H9 (cell line): ENCODE measurements at regions not wholly inside any gene's neighbourhood (a gene's known extent, or its start where the extent isn't known, plus 50 kb on each side); places are given as distances from the start of the nearest gene placed in this dataset.

Experiments used
- DNase-seq: peaks from one replicate; pipeline ENCODE4 v3.0.0-alpha.2; 2017
- H2AFZ ChIP-seq: one replicate; pipeline ENCODE4 v1.6.1; 2013; ENCODE audit warnings: mild to moderate bottlenecking, low read length, control low read depth, moderate library complexity
- H2AK5ac ChIP-seq: 2 replicates; pipeline ENCODE4 v1.6.1; 2013; ENCODE audit warnings: low read length, control low read depth, mixed read lengths; ENCODE audit not compliant: insufficient read length
- H2BK120ac ChIP-seq: one replicate; pipeline ENCODE4 v1.6.1; 2013; ENCODE audit warnings: low read depth, mild to moderate bottlenecking, low read length, control low read depth, inconsistent platforms; ENCODE audit not compliant: poor library complexity, severe bottlenecking
- H2BK12ac ChIP-seq: 2 replicates; pipeline ENCODE4 v1.6.1; 2013; ENCODE audit warnings: low read length, control low read depth, mixed read lengths, low read depth; ENCODE audit not compliant: insufficient read length
- H2BK15ac ChIP-seq: 2 replicates; pipeline ENCODE4 v1.6.1; 2013; ENCODE audit warnings: low read depth, low read length, control low read depth
- H2BK20ac ChIP-seq: one replicate; pipeline ENCODE4 v1.6.1; 2013; ENCODE audit warnings: low read depth, mild to moderate bottlenecking, low read length, control low read depth, inconsistent platforms; ENCODE audit not compliant: poor library complexity, severe bottlenecking
- H2BK5ac ChIP-seq: 2 replicates; pipeline ENCODE4 v1.6.1; 2013; ENCODE audit warnings: low read length, control low read depth, mixed read lengths; ENCODE audit not compliant: insufficient read length
- H3K14ac ChIP-seq: 2 replicates; pipeline ENCODE4 v1.6.1; 2013; ENCODE audit warnings: low read length, control low read depth; ENCODE audit not compliant: insufficient read depth
- H3K18ac ChIP-seq: 2 replicates; pipeline ENCODE4 v1.6.1; 2013; ENCODE audit warnings: low read depth, mild to moderate bottlenecking, mixed read lengths, low read length, control low read depth; ENCODE audit not compliant: insufficient read length
- H3K23ac ChIP-seq: 2 replicates; pipeline ENCODE4 v1.6.1; 2013; ENCODE audit warnings: low read length, control low read depth, mixed read lengths, low read depth; ENCODE audit not compliant: insufficient read length
- H3K23me2 ChIP-seq: 2 replicates; pipeline ENCODE4 v1.6.1; 2013; ENCODE audit warnings: low read depth, mild to moderate bottlenecking, mixed read lengths, low read length, control low read depth; ENCODE audit not compliant: insufficient read length, poor library complexity, severe bottlenecking
- H3K27ac ChIP-seq: 2 replicates; pipeline ENCODE4 v1.5.1; 2013; ENCODE audit warnings: low read length, control low read depth, mixed read lengths, low read depth; ENCODE audit not compliant: insufficient read length
- H3K27me3 ChIP-seq: 2 replicates; pipeline ENCODE4 v1.6.1; 2013; ENCODE audit warnings: low read length, control low read depth, inconsistent platforms; ENCODE audit not compliant: insufficient read depth
- H3K4ac ChIP-seq: 2 replicates; pipeline ENCODE4 v1.6.1; 2013; ENCODE audit warnings: low read depth, mild to moderate bottlenecking, control low read depth, inconsistent platforms, low read length, moderate library complexity
- H3K4me1 ChIP-seq: 2 replicates; pipeline ENCODE4 v1.6.1; 2013; ENCODE audit warnings: low read length, control low read depth, inconsistent platforms; ENCODE audit not compliant: insufficient read depth
- H3K4me2 ChIP-seq: 2 replicates; pipeline ENCODE4 v1.6.1; 2013; ENCODE audit warnings: low read length, control low read depth, mixed read lengths; ENCODE audit not compliant: insufficient read length, insufficient read depth
- H3K56ac ChIP-seq: 2 replicates; pipeline ENCODE4 v1.6.1; 2013; ENCODE audit warnings: low read depth, mild to moderate bottlenecking, mixed read lengths, low read length, control low read depth; ENCODE audit not compliant: insufficient read length
- H3K79me1 ChIP-seq: 2 replicates; pipeline ENCODE4 v1.6.1; 2013; ENCODE audit warnings: low read depth, mild to moderate bottlenecking, moderate library complexity, low read length, control low read depth, inconsistent platforms; ENCODE audit not compliant: insufficient read depth, poor library complexity, severe bottlenecking
- H3K79me2 ChIP-seq: 2 replicates; pipeline ENCODE4 v1.6.1; 2013; ENCODE audit warnings: low read length, control low read depth, inconsistent platforms; ENCODE audit not compliant: insufficient read depth
- H3K9ac ChIP-seq: 2 replicates; pipeline ENCODE4 v1.6.1; 2013; ENCODE audit warnings: low read length, control low read depth, mixed read lengths; ENCODE audit not compliant: insufficient read length; ENCODE audit errors: extremely low read depth
- H3K9me3 ChIP-seq: one replicate; pipeline ENCODE4 v1.6.1; 2013; ENCODE audit warnings: low read depth, low read length, inconsistent platforms; ENCODE audit not compliant: control insufficient read depth
- H3T11ph ChIP-seq: one replicate; pipeline ENCODE4 v1.6.1; 2013; ENCODE audit warnings: mild to moderate bottlenecking, low read length, control low read depth, inconsistent platforms
- H4K20me1 ChIP-seq: one replicate; pipeline ENCODE4 v1.6.1; 2013; ENCODE audit not compliant: control insufficient read depth, insufficient read length, insufficient read depth
- H4K5ac ChIP-seq: 2 replicates; pipeline ENCODE4 v1.6.1; 2013; ENCODE audit warnings: low read depth, mild to moderate bottlenecking, mixed read lengths, low read length, control low read depth; ENCODE audit not compliant: insufficient read length
- H4K8ac ChIP-seq: replicated peaks from 2 replicates; pipeline ENCODE4 v1.6.1; 2013; ENCODE audit warnings: low read length, control low read depth, mixed read lengths, low read depth; ENCODE audit not compliant: insufficient read length
- H4K91ac ChIP-seq: 2 replicates; pipeline ENCODE4 v1.6.1; 2013; ENCODE audit warnings: low read depth, mild to moderate bottlenecking, moderate library complexity, mixed read lengths, low read length, control low read depth; ENCODE audit not compliant: insufficient read length
- H3K27ac Mint-ChIP-seq, 3 experiments: 2 replicates in 2 of 3; 3 replicates in 1 of 3; pipeline ENCODE4 v1.8.0; 2020 to 2021; ENCODE audit warnings: mixed read lengths in 3 of 3, mild to moderate bottlenecking in 1 of 3, moderate library complexity in 1 of 3
- H3K27me3 Mint-ChIP-seq: 2 replicates; pipeline ENCODE4 v1.8.0; 2021; ENCODE audit warnings: low read depth, mild to moderate bottlenecking, moderate library complexity, mixed read lengths
- H3K36me3 Mint-ChIP-seq, 3 experiments: 2 replicates in 2 of 3; 3 replicates in 1 of 3; pipeline ENCODE4 v1.8.0; 2020 to 2021; ENCODE audit warnings: low read depth in 3 of 3, mixed read lengths in 3 of 3; ENCODE audit not compliant: insufficient read depth in 1 of 3
- H3K4me1 Mint-ChIP-seq, 2 experiments: 2 replicates each; pipeline ENCODE4 v1.8.0; 2020; ENCODE audit warnings: mixed read lengths in 2 of 2
- H3K4me3 Mint-ChIP-seq, 2 experiments: 2 replicates in 1 of 2; 3 replicates in 1 of 2; pipeline ENCODE4 v1.8.0; 2020 to 2021; ENCODE audit warnings: mild to moderate bottlenecking in 2 of 2, mixed read lengths in 2 of 2, moderate library complexity in 1 of 2
- H3K9me3 Mint-ChIP-seq, 2 experiments: 2 replicates in 1 of 2; 3 replicates in 1 of 2; pipeline ENCODE4 v1.8.0; 2020; ENCODE audit warnings: mild to moderate bottlenecking in 2 of 2, mixed read lengths in 2 of 2, moderate library complexity in 1 of 2
- WGBS: extraction: QIAGEN DNeasy Blood & Tissue Kit; methylation state at CpG from one replicate; pipeline ENCODE4 v1.1.7; 2013; ENCODE audit warnings: missing lambda C conversion rate, low lambda C conversion rate, mixed read lengths; ENCODE audit not compliant: insufficient read length; ENCODE audit errors: extremely low coverage; 5-methylcytosine and 5-hydroxymethylcytosine counted together
- TF ChIP-seq, protein P1 (sequence below): fragments of 200-600 bp; sonication (generic); conservative IDR thresholded peaks from 3 replicates; pipeline ENCODE4 v1.8.0; 2021; ENCODE audit warnings: antibody characterized with exemption, mild to moderate bottlenecking

DNA sequence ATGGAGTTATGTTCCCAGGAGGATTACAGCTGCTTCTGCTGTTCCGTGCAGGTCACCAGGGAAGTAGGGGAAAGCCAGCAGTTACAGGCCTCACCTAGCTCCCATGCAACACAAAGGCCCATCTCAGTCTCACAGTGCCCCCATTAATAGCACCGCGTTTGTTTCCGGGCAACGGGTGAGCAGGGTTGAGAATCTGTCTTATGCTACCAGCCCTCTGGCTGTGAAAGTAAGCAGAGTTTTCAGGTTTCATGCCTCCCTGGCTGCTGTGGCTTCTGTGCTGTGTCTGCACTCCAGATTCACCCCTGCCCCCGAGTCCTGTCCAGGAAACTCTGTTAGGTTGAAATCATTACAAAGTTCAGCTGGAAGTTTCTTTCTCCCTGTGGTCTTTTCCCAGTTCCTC lies 254.4 kb upstream of the GPR149 start:
- Mint-ChIP-seq H3K9me3 (no peaks in the 10 kb centered on the region), H3K27me3 (no peaks in the 10 kb centered on the region), H3K36me3 (no peaks in the 10 kb centered on the region), H3K27ac (peak overlapping the region in 1 of 3 experiments; percentile 8; a peak in 1 of 7 replicates), H3K4me3 (no peak overlapping the region), H3K4me1 (peaks cover 10% of the 10 kb centered on the region in 2 experiments; a peak in 3 of 4 replicates)
- no peaks in the 10 kb centered on the region for H4K20me1 ChIP-seq
- no peak overlapping the region for H3K4ac ChIP-seq
- no peak overlapping the region for H2BK120ac ChIP-seq
- H3T11ph ChIP-seq: no peak overlapping the region
- H2BK20ac ChIP-seq: no peak overlapping the region
- H2AK5ac ChIP-seq: no peak overlapping the region
- H2BK15ac ChIP-seq: no peak overlapping the region
- H3K79me2 ChIP-seq: no peaks in the 10 kb centered on the region
- no peaks in the 10 kb centered on the region for H3K4me1 ChIP-seq
- no peaks in the 10 kb centered on the region for H3K9me3 ChIP-seq
- no peak overlapping the region for H2AFZ ChIP-seq
- H3K79me1 ChIP-seq: no peaks in the 10 kb centered on the region
- H4K8ac ChIP-seq: no peak overlapping the region
- no peak overlapping the region for H3K18ac ChIP-seq
- no peak overlapping the region for H3K23ac ChIP-seq
- H3K27me3 ChIP-seq: no peaks in the 10 kb centered on the region
- no peak overlapping the region for H3K56ac ChIP-seq
- peak; percentile 34 for DNase-seq
- no peak overlapping the region for H4K5ac ChIP-seq
- no peak overlapping the region for H2BK12ac ChIP-seq
- H4K91ac ChIP-seq: no peak overlapping the region
- no peaks in the 10 kb centered on the region for H3K23me2 ChIP-seq
- WGBS: no CpG with 5 or more reads among the region's 6 CpGs
- no peak overlapping the region for H3K27ac ChIP-seq
- no peak overlapping the region for H2BK5ac ChIP-seq
- TF ChIP-seq, protein P1, sequence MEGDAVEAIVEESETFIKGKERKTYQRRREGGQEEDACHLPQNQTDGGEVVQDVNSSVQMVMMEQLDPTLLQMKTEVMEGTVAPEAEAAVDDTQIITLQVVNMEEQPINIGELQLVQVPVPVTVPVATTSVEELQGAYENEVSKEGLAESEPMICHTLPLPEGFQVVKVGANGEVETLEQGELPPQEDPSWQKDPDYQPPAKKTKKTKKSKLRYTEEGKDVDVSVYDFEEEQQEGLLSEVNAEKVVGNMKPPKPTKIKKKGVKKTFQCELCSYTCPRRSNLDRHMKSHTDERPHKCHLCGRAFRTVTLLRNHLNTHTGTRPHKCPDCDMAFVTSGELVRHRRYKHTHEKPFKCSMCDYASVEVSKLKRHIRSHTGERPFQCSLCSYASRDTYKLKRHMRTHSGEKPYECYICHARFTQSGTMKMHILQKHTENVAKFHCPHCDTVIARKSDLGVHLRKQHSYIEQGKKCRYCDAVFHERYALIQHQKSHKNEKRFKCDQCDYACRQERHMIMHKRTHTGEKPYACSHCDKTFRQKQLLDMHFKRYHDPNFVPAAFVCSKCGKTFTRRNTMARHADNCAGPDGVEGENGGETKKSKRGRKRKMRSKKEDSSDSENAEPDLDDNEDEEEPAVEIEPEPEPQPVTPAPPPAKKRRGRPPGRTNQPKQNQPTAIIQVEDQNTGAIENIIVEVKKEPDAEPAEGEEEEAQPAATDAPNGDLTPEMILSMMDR: no peak
- H3K14ac ChIP-seq: no peak overlapping the region
- no peak overlapping the region for H3K9ac ChIP-seq
- H3K4me2 ChIP-seq: no peak overlapping the region
